ENCODE measurements at regions not wholly inside any gene's neighbourhood (a gene's known extent, or its start where the extent isn't known, plus 50 kb on each side); places are given as distances from the start of the nearest gene placed in this dataset.

DNA sequence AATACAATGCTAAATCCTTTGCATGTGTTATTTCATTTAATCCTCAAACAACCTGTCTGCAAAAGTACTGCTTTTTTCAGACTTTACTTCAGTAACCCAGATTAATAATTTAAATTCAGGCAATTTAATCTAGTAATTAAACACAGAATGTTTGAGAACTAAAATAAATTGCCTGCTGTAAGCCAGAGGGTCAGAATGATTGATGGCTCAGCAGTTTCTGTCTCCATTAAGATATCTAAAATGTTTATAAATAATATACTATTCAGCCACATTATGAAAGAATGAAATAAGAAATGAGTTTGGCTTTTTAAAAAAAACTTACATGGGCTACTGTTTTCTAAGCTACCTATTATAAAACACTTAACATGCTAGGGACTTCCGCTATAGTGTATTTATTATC lies 846.0 kb downstream of the FAM181B start:
- Mint-ChIP-seq H3K4me3 (no peak overlapping the region), H3K27ac (no peak overlapping the region), H3K4me1 (ENCODE audit: low read depth) (peaks cover 2% of the 10 kb centered on the region), H3K27me3 (ENCODE audit: low read depth) (peaks cover 8% of the 10 kb centered on the region), H3K36me3 (ENCODE audit: low read depth) (peaks cover 2% of the 10 kb centered on the region), H3K9me3 (peaks cover 7% of the 10 kb centered on the region)

DNA sequence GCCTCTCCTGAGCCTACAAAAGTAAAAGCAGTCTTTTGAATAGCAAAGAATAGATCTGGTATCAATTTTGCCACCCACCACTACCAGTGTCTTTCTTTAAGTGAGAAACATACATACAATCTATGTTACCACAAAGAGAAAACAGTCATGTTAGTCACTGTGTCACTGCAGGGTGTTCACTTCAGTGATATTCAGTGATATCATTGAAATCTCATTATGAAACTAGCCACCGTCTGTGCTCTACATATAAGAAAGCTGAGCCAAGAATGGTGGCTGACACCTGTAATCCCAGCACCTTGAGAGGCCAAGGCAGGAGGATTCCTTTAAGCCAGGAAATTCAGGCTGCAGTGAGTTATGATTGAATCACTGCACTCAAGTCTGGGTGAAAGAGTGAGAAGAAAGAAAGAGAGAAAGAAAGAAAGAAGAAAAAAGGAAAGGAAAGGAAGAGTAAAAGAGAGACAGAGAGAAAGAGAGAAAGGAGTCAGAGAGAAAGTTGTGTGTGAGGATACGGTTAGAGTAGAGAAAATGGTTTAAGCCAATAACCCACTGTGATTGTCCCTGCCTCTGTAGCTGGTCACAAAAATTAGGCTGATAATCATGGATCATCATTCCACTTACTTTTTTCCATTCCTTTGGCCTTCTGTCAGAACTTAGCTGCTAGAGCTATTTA lies 847.1 kb downstream of the FAM181B start:
- Mint-ChIP-seq H3K4me3 (no peak overlapping the region), H3K27ac (no peak overlapping the region), H3K4me1 (ENCODE audit: low read depth) (peaks cover 2% of the 10 kb centered on the region), H3K36me3 (ENCODE audit: low read depth) (peaks cover 2% of the 10 kb centered on the region), H3K9me3 (peaks cover 7% of the 10 kb centered on the region), H3K27me3 (ENCODE audit: low read depth) (peaks cover 20% of the 10 kb centered on the region)

DNA sequence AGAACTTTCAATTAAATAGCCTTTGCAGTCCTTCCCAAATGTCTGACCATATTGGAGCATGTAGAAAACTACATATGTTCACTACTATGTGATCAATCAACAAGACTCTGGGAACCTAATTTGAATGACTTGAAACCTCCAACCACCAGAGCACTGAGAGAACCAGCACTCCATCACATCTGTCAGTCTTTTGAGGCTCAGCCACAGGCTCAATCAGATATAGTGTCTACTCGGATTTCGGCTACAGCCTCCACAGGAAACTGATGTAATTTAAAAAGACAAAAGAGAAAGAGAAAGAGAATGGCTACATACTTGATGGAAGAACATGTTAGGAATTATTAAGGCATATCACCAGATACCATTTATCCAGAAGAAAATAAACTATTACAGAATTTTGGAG lies 859.0 kb downstream of the FAM181B start:
- Mint-ChIP-seq H3K36me3 (ENCODE audit: low read depth) (peaks cover 1% of the 10 kb centered on the region), H3K4me3 (peak overlapping the region; percentile 9), H3K27me3 (ENCODE audit: low read depth) (peaks cover 31% of the 10 kb centered on the region), H3K27ac (peak overlapping the region; percentile 4), H3K9me3 (no peaks in the 10 kb centered on the region), H3K4me1 (ENCODE audit: low read depth) (peaks cover 26% of the 10 kb centered on the region)

DNA sequence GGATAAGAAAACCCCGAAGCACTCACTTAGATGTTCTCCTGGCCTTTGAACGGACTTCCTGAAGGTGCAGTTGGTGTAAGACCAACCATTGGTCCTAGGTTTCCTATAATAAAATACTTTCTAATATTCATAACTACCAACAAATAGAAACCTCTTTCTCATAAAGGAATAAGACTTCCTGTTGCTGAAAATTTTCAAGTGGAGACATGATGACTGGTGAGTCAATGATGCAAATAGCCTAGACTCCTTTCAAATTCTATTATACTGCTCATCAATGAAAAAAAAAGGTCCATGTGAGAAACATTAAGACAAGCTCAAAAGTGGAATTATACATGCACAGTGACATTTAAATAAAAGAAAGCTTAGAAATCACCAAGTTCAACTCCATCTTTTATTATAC lies 862.8 kb downstream of the FAM181B start:
- peaks cover 14% of the 10 kb centered on the region for H3K9me3 Mint-ChIP-seq
- H3K27me3 Mint-ChIP-seq (ENCODE audit: low read depth): peaks cover 32% of the 10 kb centered on the region
- peaks cover 40% of the 10 kb centered on the region for H3K4me1 Mint-ChIP-seq (ENCODE audit: low read depth)
- H3K36me3 Mint-ChIP-seq (ENCODE audit: low read depth): peaks cover 3% of the 10 kb centered on the region
- H3K4me3 Mint-ChIP-seq: no peak overlapping the region
- no peak overlapping the region for H3K27ac Mint-ChIP-seq

DNA sequence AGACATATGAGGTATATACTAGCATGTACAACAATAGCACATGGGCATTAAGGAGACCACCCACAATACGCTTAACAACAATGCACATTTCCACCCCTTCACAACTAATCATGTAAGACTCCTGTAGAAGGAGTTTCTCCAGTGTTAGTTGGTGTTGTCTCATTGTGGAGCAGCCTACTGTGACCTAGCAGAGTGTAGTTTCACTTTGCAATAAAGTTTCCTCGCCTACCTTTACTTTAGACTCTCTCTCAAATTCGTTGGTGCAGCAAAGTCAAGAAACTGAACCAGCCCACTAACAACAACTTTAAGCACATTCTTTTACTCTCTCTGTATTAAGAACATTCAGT lies 863.6 kb downstream of the FAM181B start:
- H3K4me3 Mint-ChIP-seq: peak overlapping the region; percentile 59
- peak overlapping the region; percentile 87 for H3K27ac Mint-ChIP-seq
- peaks cover 35% of the 10 kb centered on the region for H3K4me1 Mint-ChIP-seq (ENCODE audit: low read depth)

DNA sequence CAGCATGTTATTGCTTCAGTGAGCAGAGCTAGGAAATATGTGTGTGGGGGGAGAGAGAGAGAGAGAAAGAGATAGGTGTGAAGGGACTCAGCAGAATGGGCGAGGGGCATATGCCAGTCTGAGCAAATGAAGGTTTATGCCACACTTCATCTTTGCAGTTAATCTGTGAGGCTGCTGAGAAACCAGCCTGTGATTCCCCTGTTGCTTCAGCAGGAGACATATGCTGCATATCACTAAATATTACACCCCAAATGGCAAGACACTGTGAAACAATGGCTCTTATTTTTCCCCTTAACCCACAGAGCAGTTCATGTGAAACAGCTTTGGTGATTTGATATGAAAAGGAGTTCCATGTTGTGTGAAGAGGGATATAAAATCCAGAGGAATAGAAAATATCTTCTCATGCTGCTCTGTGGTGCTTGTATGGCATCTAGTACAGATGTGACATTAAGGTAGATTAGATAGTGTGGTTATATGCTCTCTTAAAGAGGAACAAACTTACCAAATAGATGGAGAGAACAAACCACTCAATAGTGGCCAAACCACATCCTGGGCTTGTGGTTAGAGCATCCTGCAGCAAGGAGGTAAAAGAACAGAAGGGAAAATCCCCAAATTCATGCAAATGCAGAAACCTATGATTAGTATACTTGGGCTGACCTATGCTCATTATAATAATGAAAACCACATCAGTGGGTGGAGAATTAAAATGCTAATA lies 864.2 kb downstream of the FAM181B start:
- H3K36me3 Mint-ChIP-seq (ENCODE audit: low read depth): peaks cover 3% of the 10 kb centered on the region
- H3K4me3 Mint-ChIP-seq: peak overlapping the region; percentile 59
- peaks cover 31% of the 10 kb centered on the region for H3K4me1 Mint-ChIP-seq (ENCODE audit: low read depth)
- H3K9me3 Mint-ChIP-seq: peaks cover 14% of the 10 kb centered on the region
- peaks cover 24% of the 10 kb centered on the region for H3K27me3 Mint-ChIP-seq (ENCODE audit: low read depth)
- peak overlapping the region; percentile 87 for H3K27ac Mint-ChIP-seq

More for the DNA sequence above, 863.6 kb downstream of the FAM181B start:
- H3K36me3 Mint-ChIP-seq (ENCODE audit: low read depth): peaks cover 3% of the 10 kb centered on the region
- H3K9me3 Mint-ChIP-seq: peaks cover 14% of the 10 kb centered on the region
- peaks cover 26% of the 10 kb centered on the region for H3K27me3 Mint-ChIP-seq (ENCODE audit: low read depth)

DNA sequence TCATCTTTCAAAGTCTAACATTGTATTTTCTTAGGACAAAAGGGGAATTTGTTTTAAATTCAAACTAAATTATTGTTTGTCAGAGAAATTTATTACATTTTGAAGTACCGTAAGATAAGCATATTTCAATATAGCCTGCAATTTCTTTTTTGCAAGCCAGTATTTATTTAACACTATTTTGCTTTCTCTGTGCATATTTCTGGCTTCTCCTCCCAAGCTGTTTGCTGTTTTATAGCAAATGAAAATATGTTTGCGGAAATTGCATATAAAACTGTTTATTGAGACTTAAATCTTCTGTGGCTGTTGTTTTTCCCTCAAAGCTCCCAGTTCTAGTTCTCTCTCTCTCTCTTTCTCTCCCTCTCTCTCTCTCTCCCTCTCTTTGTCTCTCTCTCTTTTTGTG lies 866.8 kb downstream of the FAM181B start:
- Mint-ChIP-seq H3K36me3 (ENCODE audit: low read depth) (peaks cover 5% of the 10 kb centered on the region), H3K27ac (no peak overlapping the region), H3K9me3 (peaks cover 14% of the 10 kb centered on the region), H3K27me3 (ENCODE audit: low read depth) (peaks cover 19% of the 10 kb centered on the region), H3K4me1 (ENCODE audit: low read depth) (peaks cover 25% of the 10 kb centered on the region), H3K4me3 (no peak overlapping the region)

DNA sequence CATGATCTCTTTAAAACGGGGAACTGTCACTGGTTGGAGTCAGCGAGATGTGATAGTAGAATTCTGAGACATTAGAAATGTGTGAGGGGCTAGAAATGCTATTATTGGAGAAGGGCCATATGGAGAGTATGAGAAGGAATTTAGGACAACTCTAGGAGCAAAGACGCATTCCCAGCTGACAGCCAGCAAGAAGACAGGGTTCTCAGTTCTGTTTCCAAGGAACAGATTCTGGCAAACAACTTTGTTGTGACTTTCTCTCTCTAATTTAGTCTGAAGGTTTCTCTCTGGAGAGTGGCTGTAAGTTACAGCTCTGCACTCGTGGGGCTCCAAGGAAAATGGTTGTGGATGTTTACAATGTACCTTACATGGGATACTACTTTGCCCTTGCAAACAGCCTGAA lies 876.3 kb downstream of the FAM181B start:
- Mint-ChIP-seq H3K27ac (no peak overlapping the region), H3K4me3 (no peak overlapping the region), H3K9me3 (no peaks in the 10 kb centered on the region), H3K4me1 (ENCODE audit: low read depth) (no peaks in the 10 kb centered on the region), H3K36me3 (ENCODE audit: low read depth) (no peaks in the 10 kb centered on the region), H3K27me3 (ENCODE audit: low read depth) (peaks cover 8% of the 10 kb centered on the region)

DNA sequence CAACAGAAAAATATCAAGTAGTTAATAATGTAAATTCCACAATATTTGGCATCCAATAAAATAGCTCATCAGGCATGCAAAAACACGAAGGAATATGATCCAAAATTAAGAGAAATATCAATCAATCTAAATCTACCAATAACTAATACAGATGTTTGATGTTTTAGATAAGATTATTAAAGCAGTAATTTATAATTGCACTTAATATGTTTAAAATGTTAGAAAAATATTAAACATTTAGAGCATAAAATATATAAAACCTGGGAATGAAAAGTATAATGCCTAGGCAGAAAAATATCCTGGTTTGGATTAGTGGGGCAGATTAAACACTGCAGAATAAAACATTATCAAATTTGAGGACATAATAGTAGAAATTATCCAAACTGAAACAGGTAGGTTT lies 879.9 kb downstream of the FAM181B start:
- Mint-ChIP-seq H3K4me1 (ENCODE audit: low read depth) (no peaks in the 10 kb centered on the region), H3K9me3 (no peaks in the 10 kb centered on the region), H3K36me3 (ENCODE audit: low read depth) (no peaks in the 10 kb centered on the region), H3K27ac (no peak overlapping the region), H3K27me3 (ENCODE audit: low read depth) (peaks cover 8% of the 10 kb centered on the region), H3K4me3 (no peak overlapping the region)

DNA sequence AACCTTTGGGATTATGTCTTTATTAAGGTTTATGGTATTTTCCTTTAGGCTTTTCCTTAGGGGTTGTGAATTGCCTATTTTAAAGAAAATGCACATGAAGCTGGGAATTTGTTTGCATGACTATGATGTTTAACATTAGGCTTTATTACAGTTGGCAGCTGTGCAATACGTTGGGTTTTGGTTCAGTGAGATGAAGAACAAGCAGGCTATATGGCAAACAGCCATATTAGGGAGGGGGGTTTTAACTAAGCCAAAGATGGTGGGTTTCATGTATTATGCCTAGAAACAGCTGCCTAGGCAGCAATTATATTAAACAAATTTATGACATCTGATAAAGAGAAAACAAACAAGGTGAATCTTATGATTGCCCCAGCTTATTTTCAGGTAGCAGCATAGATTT lies 880.8 kb downstream of the FAM181B start:
- Mint-ChIP-seq H3K4me1 (ENCODE audit: low read depth) (no peaks in the 10 kb centered on the region), H3K27me3 (ENCODE audit: low read depth) (peaks cover 8% of the 10 kb centered on the region), H3K4me3 (no peak overlapping the region), H3K9me3 (no peaks in the 10 kb centered on the region), H3K27ac (no peak overlapping the region), H3K36me3 (ENCODE audit: low read depth) (no peaks in the 10 kb centered on the region)

DNA sequence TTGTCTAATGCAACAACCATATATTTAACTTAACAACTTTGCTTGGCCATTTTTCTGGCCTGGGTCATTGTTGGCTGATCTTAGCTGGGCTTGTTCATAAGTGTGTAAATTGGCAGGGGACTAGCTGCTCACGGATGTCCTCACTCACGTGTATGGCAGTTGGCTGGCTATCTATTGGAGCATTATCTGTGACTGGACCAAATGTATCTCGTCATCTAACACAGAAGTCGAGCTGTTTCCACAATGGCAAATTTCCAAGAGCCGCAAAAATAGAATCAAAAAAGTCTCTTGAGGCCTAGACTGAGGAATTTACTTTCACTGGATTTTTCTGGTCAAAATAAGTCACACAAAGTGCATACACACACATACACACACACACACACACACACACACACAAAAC lies 893.3 kb downstream of the FAM181B start:
- no peaks in the 10 kb centered on the region for H3K9me3 Mint-ChIP-seq
- H3K36me3 Mint-ChIP-seq (ENCODE audit: low read depth): no peaks in the 10 kb centered on the region
- H3K4me1 Mint-ChIP-seq (ENCODE audit: low read depth): no peaks in the 10 kb centered on the region
- no peak overlapping the region for H3K27ac Mint-ChIP-seq
- no peak overlapping the region for H3K4me3 Mint-ChIP-seq
- no peaks in the 10 kb centered on the region for H3K27me3 Mint-ChIP-seq (ENCODE audit: low read depth)

DNA sequence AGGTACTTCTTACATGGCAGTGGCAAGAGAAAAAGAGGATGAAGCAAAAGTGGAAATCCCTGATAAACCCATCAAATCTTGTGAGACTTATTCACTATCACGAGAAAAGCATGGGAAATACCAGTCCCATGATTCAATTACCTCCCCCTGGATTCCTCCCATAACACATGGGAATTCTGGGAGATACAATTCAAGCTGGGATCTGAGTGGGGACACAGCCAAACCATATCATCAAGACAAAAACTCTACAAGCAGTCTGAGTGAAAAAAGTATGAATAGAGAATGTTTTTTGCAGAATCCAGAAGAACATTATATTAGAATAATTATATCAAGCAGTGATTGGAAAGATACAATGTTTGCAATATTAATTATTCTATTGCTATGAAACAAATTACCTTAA lies 893.7 kb downstream of the FAM181B start:
- no peak overlapping the region for H3K27ac Mint-ChIP-seq
- H3K9me3 Mint-ChIP-seq: no peaks in the 10 kb centered on the region
- no peaks in the 10 kb centered on the region for H3K4me1 Mint-ChIP-seq (ENCODE audit: low read depth)
- no peaks in the 10 kb centered on the region for H3K36me3 Mint-ChIP-seq (ENCODE audit: low read depth)
- H3K27me3 Mint-ChIP-seq (ENCODE audit: low read depth): no peaks in the 10 kb centered on the region
- H3K4me3 Mint-ChIP-seq: no peak overlapping the region

DNA sequence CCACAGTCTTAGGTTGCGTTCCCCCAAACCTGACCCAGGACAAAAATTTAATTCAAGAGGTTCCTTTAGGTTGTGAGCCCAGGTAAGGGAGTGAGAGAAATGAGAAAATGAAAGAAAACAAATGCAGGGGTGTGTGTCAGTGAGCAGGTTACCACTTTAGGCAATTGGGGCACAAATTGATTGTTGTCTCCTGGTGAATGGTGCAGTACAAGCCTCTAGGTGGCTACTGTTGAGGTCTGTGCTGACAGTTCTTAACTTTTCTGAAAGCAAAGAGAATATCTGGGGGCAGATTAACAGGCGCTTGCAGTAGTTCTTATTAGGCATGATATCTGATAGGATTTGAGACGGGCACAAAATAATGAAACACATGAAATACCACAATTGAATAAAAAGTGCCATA lies 894.6 kb downstream of the FAM181B start:
- H3K27ac Mint-ChIP-seq: no peak overlapping the region
- no peaks in the 10 kb centered on the region for H3K4me1 Mint-ChIP-seq (ENCODE audit: low read depth)
- no peaks in the 10 kb centered on the region for H3K36me3 Mint-ChIP-seq (ENCODE audit: low read depth)
- H3K27me3 Mint-ChIP-seq (ENCODE audit: low read depth): no peaks in the 10 kb centered on the region
- H3K9me3 Mint-ChIP-seq: peaks cover 2% of the 10 kb centered on the region
- H3K4me3 Mint-ChIP-seq: no peak overlapping the region

DNA sequence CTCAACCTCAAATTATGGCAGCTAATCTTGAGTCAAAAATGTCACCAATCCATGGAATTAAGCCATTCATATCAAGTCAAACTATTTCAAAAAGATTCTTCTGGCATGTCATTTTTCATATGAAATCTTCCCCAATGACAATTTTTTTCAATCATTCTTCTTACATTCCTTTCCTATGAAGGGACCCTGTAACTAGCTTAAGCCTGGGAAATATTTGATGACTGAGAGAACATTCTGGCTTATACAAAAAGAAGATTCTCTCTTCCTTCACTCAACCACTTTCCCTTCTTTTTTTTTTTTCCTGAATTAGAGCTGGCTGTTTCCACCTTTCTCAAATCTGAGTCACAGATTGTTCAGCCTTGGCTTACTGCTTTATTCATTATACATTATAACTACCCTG lies 903.7 kb downstream of the FAM181B start:
- no peaks in the 10 kb centered on the region for H3K27me3 Mint-ChIP-seq (ENCODE audit: low read depth)
- H3K36me3 Mint-ChIP-seq (ENCODE audit: low read depth): peaks cover 2% of the 10 kb centered on the region
- H3K4me1 Mint-ChIP-seq (ENCODE audit: low read depth): no peaks in the 10 kb centered on the region
- no peak overlapping the region for H3K27ac Mint-ChIP-seq
- peaks cover 24% of the 10 kb centered on the region for H3K9me3 Mint-ChIP-seq
- no peak overlapping the region for H3K4me3 Mint-ChIP-seq

DNA sequence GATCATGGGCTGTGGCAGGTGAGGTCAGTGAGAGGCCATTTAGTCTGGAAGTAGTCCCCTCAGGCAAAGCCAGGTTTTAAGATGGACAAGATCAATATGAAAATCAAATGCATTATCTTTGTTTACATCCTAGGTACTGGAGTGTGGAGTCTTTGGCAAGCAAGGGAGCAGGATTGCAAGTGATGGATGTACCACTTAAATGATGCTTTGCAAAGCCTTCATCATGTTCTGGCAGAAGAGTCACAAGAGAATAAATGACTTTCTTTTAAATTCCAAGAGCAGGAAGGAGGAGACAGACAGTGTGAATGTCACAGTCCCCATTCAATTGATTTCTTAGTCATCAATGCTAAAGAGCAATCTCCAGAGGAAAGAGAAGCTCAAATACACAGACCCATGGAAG lies 908.3 kb downstream of the FAM181B start:
- Mint-ChIP-seq H3K27me3 (ENCODE audit: low read depth) (no peaks in the 10 kb centered on the region), H3K36me3 (ENCODE audit: low read depth) (no peaks in the 10 kb centered on the region), H3K27ac (no peak overlapping the region), H3K4me3 (no peak overlapping the region), H3K9me3 (no peaks in the 10 kb centered on the region), H3K4me1 (ENCODE audit: low read depth) (no peaks in the 10 kb centered on the region)
